ENCODE measurements at regions not wholly inside any gene's neighbourhood (a gene's known extent, or its start where the extent isn't known, plus 50 kb on each side); places are given as distances from the start of the nearest gene placed in this dataset.

GRCh38 chr4:181820553-181820952 is 422.6 kb upstream of the TENM3 start:
- H3K27me3 ChIP-seq (ENCODE audit: insufficient read depth, low read length): no peaks in the 10 kb centered on the region
- H3K4me2 ChIP-seq (ENCODE audit: low read length): no peak overlapping the region
- H3K9me2 ChIP-seq (ENCODE audit: insufficient read depth): no peaks in the 10 kb centered on the region
- no peaks in the 10 kb centered on the region for H3K4me1 ChIP-seq (ENCODE audit: control insufficient read depth in 1 of 2, insufficient read depth in 2 of 2, low read length in 2 of 2)
- ChIA-PET CTCF (no interaction called here), POLR2A (no interaction called here), RAD21 (ENCODE audit: low non-redundant PET in 1 of 2, low total read pairs in 2 of 2, uncharacterized antibody in 2 of 2, unreplicated experiment in 2 of 2) (no interaction called here)
- H3K36me3 ChIP-seq (ENCODE audit: control insufficient read depth in 1 of 2, insufficient read depth in 2 of 2, low read length in 2 of 2): no peaks in the 10 kb centered on the region
- ATAC-seq: no peak
- H2AFZ ChIP-seq (ENCODE audit: low read depth, low read length, poor library complexity, severe bottlenecking): no peak overlapping the region
- H3K79me2 ChIP-seq (ENCODE audit: insufficient read depth, low read length): no peaks in the 10 kb centered on the region
- H4K20me1 ChIP-seq (ENCODE audit: insufficient read depth): no peaks in the 10 kb centered on the region
- DNase-seq (ENCODE audit: low read depth, low spot score): no peak
- no peak overlapping the region for H3K4me3 ChIP-seq (replicated peaks in 1 of 2; ENCODE audit: low read depth in 1 of 2, low read length in 2 of 2)
- no peak overlapping the region for H3K27ac ChIP-seq (ENCODE audit: low read depth, low read length)
- no peak overlapping the region for H3K9ac ChIP-seq (ENCODE audit: low read length)
- TF ChIP-seq, protein P1, sequence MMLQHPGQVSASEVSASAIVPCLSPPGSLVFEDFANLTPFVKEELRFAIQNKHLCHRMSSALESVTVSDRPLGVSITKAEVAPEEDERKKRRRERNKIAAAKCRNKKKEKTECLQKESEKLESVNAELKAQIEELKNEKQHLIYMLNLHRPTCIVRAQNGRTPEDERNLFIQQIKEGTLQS (IDR thresholded peaks at IDR 0.05): no peak
- TF ChIP-seq ZFX (IDR thresholded peaks at IDR 0.05): no peak
- no peak for TF ChIP-seq ELF1 (IDR thresholded peaks at IDR 0.05; ENCODE audit: borderline replicate concordance, low read depth)
- no peak for TF ChIP-seq ZNF274 (IDR thresholded peaks at IDR 0.05; ENCODE audit: low read depth, low read length)
- TF ChIP-seq SP1 (IDR thresholded peaks at IDR 0.05; ENCODE audit: low read depth): no peak
- TF ChIP-seq, protein P2, sequence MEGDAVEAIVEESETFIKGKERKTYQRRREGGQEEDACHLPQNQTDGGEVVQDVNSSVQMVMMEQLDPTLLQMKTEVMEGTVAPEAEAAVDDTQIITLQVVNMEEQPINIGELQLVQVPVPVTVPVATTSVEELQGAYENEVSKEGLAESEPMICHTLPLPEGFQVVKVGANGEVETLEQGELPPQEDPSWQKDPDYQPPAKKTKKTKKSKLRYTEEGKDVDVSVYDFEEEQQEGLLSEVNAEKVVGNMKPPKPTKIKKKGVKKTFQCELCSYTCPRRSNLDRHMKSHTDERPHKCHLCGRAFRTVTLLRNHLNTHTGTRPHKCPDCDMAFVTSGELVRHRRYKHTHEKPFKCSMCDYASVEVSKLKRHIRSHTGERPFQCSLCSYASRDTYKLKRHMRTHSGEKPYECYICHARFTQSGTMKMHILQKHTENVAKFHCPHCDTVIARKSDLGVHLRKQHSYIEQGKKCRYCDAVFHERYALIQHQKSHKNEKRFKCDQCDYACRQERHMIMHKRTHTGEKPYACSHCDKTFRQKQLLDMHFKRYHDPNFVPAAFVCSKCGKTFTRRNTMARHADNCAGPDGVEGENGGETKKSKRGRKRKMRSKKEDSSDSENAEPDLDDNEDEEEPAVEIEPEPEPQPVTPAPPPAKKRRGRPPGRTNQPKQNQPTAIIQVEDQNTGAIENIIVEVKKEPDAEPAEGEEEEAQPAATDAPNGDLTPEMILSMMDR (IDR thresholded peaks at IDR 0.05 in 2 of 3, conservative IDR thresholded peaks at IDR 0.05 in 1 of 3; ENCODE audit: borderline replicate concordance in 1 of 3, insufficient read depth in 1 of 3, low read depth in 2 of 3, low read length in 2 of 3): no peak
- TF ChIP-seq SIN3A (IDR thresholded peaks at IDR 0.05; ENCODE audit: low read depth): no peak
- no peak for TF ChIP-seq REST (IDR thresholded peaks at IDR 0.05; ENCODE audit: low read depth)
- no peak for TF ChIP-seq CEBPB (IDR thresholded peaks at IDR 0.05; ENCODE audit: low read depth)
- no peak for TF ChIP-seq FOSL1 (IDR thresholded peaks at IDR 0.05; ENCODE audit: low read depth)
- no peak for TF ChIP-seq EZH2 (IDR thresholded peaks at IDR 0.05)
- TF ChIP-seq POLR2AphosphoS5 (IDR thresholded peaks at IDR 0.05; ENCODE audit: low read depth, low read length): no peak
- no peak for TF ChIP-seq TCF7L2 (IDR thresholded peaks at IDR 0.05; ENCODE audit: borderline replicate concordance, extremely low read depth, insufficient read depth, insufficient read length)
- TF ChIP-seq, protein P3, sequence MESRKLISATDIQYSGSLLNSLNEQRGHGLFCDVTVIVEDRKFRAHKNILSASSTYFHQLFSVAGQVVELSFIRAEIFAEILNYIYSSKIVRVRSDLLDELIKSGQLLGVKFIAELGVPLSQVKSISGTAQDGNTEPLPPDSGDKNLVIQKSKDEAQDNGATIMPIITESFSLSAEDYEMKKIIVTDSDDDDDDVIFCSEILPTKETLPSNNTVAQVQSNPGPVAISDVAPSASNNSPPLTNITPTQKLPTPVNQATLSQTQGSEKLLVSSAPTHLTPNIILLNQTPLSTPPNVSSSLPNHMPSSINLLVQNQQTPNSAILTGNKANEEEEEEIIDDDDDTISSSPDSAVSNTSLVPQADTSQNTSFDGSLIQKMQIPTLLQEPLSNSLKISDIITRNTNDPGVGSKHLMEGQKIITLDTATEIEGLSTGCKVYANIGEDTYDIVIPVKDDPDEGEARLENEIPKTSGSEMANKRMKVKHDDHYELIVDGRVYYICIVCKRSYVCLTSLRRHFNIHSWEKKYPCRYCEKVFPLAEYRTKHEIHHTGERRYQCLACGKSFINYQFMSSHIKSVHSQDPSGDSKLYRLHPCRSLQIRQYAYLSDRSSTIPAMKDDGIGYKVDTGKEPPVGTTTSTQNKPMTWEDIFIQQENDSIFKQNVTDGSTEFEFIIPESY (IDR thresholded peaks at IDR 0.05; ENCODE audit: extremely low read depth, insufficient replicate concordance, low read length): no peak
- no peak for TF ChIP-seq RAD21 (IDR thresholded peaks at IDR 0.05; ENCODE audit: low read depth)
- TF ChIP-seq YY1 (IDR thresholded peaks at IDR 0.05; ENCODE audit: extremely low read depth, insufficient replicate concordance, low read depth, low read length): no peak
- TF ChIP-seq EZH2phosphoT487 (IDR thresholded peaks at IDR 0.05; ENCODE audit: borderline replicate concordance): no peak
- no peak for TF ChIP-seq POLR2A (IDR thresholded peaks at IDR 0.05; ENCODE audit: borderline replicate concordance, extremely low read depth, insufficient read depth, insufficient read length)
- no peak for TF ChIP-seq EGR1 (IDR thresholded peaks at IDR 0.05; ENCODE audit: low read depth)
- TF ChIP-seq, protein P4, sequence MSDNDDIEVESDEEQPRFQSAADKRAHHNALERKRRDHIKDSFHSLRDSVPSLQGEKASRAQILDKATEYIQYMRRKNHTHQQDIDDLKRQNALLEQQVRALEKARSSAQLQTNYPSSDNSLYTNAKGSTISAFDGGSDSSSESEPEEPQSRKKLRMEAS (IDR thresholded peaks at IDR 0.05): no peak
- no TSS peak for BruUV-seq (replicated peaks)
- H3K9me3 ChIP-seq (ENCODE audit: control insufficient read depth in 1 of 2, insufficient read depth in 1 of 2, low read depth in 1 of 2, low read length in 2 of 2): no peaks in the 10 kb centered on the region; a peak in 1 of 4 replicates
- intact Hi-C loops (cut with micrococcal nuclease): no loop called here

All from HCT116 (cell line).